Activated T-cell treated with anti-CD3 and anti-CD28 coated beads, Interleukin-2, amount 50 U/mL, for 1 hour (primary cell): ENCODE measurements at regions not wholly inside any gene's neighbourhood (a gene's known extent, or its start where the extent isn't known, plus 50 kb on each side); places are given as distances from the start of the nearest gene placed in this dataset.
"Not testable (repeated sequence)": the region's sequence is repeated elsewhere in the genome, so short reads cannot be mapped to it uniquely, and the experiment has no call there.

ENCODE experiments used
- DNase-seq: peaks from one replicate; pipeline ENCODE4 v3.0.0-alpha.2; 2020

DNA sequence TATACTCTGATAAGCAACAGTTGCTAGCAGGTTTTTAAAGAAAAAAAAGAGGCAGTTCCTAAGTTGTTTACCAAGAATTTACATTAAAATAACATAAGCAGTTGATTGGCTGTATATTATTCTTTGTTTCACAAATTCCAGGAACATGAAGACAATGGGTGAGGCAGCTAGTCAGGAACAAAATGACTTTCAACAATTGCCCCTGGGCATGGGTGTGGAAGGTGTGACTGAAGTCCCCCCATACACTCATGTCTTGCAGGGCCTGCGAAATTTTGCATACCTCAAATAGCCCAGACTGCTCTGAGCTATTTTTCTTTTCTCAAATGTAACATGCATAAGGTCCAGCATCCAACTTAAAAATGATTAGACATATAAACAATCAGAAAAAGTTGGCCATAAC, 267.2 kb upstream of the DIO3 start:
- DNase-seq = no peak

DNA sequence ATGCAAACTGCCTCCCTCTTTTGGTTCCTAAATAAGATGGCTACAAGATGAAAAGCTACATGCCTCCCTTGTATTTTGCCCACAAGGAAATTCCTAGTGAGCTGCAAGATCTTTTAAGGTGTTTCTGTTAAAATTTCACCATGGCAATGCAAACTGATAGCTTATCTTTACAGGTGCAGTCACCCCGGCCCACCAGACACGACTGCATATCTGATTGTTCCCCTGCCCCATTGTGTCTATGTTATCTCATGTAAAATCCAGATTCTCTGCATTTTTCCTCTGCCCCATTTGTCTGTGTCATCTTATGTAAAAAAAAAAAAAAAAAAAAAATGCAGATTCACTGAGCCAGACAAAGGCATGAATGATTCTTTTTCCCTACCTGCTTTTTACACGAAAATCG, 261.5 kb upstream of the DIO3 start:
- not testable (repeated sequence) for DNase-seq

DNA sequence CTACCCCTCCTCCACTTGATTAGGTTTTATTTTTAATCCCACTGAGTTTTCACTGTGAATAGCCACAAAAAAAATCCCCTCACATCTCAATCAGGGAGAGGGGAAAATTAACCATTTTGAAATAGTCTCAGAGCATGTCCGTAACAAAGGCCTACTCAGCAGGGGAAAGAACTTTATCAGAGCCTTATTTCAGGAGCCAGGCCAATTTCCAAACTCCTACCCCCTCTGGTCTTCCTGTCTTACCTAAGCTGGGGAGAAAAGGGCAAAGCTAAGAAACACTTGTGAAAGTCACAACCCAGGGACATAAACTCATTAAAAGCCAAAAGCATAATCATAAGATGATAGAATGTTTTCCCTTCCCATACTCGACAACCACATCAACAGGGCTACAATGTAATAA, 260.3 kb upstream of the DIO3 start:
- DNase-seq = no peak

DNA sequence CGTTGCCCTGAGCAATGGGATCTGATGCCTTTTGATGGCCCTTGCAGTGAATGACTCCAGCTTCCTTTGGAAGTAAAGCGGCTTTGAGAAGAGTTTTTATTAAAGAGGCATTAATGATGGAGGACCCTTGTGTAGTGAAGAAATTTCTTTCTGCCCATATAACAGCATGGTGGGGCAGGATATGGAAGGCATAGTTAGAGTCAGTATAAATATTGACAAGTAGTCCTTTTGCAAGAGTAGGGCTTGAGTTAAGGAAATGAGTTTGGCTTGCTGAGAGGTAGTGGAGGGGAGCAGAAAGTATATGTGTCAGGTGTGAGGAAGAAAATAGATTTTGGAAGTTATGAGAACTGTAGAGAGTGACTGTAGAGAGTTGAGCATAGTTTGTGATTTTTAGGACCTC, 254.1 kb upstream of the DIO3 start:
- not testable (repeated sequence) for DNase-seq

DNA sequence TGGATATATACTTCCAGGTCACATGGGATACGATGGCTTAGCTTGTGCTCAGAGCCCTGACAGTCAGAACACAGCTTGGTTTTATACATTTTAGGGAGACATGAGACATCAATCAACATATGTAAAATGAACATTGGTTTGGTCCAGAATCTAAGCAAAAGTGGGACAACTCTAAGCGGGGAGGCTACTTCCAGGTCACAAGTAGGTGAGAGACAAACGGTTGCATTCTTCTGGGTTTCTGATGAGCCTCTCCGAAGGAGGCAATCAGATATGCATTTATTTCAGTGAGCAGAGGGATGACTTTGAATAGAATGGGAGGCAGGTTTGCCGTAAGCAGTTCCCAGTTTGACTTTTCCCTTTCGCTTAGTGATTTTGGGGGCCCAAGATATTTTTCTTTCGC, 250.1 kb upstream of the DIO3 start:
- not testable (repeated sequence) for DNase-seq

DNA sequence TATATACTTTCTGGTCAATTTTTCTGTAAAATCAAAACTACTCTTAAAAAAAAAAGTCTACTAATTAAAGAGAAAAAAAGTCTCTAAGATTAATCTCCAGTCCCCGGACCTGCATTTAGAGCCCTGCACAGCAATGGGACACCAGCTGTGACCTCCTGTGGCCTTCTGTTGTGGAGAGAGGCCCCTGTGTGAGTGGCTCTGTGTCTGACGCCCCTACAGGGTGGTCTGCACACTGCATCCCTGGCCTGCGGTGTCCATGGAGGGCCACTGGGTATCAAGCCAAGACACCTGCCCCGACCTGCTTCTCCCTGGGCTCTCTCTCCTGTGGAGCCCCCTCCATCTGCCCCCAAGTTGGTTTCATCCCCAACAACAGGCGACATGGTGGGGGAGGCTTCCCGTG, 248.0 kb upstream of the DIO3 start:
- DNase-seq = no peak

DNA sequence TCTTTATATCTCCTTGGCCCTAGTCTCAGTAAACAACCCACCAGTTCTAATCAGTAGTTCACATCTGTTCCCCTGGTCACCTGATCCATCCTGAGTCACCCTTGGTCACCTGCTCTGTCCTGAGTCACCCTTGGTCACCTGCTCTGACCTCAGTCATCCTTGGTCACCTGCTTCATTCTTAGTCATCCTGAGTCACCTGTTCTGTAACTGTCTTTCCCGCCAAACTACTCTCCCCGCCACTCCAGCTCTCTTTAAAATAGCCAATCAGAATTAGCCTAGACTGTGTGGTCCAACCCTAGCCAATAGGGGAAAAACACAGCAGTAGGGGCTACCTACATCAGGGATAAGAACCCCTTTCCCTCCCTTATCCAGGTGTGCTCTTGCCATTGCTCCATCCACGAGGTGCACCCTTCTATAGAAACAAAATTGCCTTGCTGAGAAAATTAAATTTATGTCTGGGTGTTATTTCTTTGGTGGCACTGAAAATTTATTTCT, 245.4 kb upstream of the DIO3 start:
- DNase-seq = no peak

DNA sequence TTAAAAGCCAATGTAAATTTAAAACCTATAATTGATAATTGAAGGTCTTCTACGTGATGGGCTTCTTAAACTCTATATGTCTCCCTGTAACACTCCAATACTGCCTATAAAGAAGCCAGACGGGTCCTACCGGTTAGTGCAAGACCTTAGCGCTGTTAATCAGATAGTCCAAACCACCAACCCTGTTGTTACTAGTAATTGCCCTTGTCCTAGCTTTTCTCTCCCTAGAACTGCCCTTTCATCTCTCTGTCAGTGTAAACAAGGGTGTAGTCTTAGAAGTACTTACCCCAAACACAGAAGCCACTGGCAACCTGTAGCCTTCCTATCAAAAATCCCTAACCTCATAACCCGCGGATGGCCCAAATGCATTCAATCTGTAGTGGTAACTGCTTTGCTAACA, 243.0 kb upstream of the DIO3 start:
- DNase-seq = no peak

DNA sequence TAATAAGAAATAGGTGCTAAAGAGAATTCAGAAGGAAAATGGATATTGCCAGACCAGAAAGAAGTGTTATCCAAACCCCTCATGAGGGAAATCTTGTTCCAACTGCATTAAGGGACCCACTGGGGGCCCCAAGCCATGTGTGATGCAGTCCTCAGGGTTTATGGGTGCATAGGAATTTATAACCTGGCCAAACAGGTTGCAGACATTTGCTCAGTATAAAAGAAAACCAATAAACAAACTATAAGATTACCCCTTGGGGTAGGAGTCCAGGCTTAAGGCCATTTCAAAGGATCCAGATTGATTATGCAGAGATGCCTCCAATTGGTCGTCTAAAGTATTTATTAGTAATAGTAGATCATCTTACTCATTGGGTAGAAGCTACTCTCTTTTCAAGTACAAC, 240.9 kb upstream of the DIO3 start:
- no peak for DNase-seq

DNA sequence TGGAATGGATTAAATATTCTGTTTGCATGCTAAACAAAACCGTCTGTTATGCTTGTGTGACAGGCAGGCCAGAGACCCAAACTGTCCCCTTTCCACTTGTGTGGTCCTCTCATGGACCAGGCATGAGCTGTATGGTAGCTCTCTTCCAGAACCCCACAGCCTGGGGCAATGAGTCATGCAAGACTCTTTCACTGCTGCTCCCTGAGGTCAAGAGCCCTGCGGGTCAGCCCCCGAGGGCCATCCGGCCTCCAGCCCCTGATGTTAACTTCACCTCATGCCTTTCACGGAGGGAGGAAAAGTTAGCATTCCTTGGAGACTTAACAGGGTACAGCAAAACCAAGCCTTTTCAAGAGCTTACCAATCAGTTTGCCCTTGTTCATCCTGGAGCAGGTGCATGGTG, 239.1 kb upstream of the DIO3 start:
- no peak for DNase-seq

DNA sequence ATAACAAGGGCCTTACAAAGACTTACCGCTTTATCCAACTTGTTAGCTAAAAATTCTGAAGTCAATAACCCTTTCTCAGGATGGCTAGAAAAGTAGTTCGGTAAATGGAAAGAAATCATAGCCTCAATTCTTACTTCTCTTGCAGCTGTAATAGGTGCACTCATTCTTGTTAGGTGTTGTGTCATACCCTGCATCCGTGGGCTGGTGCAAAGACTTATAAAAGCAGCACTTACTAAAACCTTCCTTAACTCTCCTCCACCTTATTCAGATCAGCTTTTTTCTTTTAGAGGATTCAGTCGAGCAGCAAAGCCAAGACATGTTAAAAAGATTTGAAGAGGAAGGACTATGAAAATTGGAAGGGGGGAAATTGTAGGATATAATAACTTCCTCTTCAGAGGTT, 238.2 kb upstream of the DIO3 start:
- no peak for DNase-seq

DNA sequence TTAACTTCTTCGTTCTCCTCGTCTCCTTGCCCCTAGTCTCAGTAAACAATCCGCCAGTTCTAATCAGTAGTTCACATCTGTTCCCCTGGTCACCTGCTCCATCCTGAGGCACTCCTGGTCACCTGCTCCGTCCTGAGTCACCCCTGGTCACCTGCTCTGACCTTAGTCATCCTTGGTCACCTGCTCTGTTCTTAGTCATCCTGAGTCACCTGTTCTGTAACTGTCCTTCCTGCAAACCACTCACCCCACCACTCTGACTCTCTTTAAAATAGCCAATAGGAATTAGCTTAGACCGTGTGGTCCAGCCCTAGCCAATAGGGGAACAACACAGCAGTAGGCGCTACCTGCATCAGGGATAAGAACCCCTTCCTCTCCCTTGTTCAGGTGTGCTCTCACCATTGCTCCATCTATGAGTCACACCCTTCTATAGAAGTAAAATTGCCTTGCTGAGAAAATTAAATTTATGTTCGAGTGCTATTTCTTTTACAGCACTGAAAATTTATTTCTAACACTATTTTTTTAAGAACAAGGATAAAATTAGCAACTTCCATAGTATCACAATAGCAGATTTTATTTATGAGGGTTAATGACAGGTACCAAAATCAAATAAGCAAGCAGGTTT, 237.6 kb upstream of the DIO3 start:
- not testable (repeated sequence) for DNase-seq

DNA sequence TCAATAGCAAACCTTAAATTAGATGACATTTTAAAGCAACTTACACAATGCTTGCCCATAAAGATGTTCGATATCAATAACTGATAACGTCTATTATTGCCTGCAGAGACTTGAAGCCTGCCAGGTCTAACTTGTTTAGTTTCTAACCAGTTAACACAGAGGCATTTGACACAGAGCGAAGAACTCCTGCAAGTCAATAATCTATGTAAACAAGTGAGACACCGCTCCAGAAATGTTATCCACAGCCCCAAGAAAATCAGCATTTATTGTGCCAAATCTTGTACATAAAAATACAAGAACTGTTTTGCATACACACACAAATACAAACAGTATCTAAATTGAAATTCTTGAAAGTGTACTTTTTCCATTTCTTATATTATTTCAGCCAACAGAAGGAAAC, 236.0 kb upstream of the DIO3 start:
- no peak for DNase-seq

DNA sequence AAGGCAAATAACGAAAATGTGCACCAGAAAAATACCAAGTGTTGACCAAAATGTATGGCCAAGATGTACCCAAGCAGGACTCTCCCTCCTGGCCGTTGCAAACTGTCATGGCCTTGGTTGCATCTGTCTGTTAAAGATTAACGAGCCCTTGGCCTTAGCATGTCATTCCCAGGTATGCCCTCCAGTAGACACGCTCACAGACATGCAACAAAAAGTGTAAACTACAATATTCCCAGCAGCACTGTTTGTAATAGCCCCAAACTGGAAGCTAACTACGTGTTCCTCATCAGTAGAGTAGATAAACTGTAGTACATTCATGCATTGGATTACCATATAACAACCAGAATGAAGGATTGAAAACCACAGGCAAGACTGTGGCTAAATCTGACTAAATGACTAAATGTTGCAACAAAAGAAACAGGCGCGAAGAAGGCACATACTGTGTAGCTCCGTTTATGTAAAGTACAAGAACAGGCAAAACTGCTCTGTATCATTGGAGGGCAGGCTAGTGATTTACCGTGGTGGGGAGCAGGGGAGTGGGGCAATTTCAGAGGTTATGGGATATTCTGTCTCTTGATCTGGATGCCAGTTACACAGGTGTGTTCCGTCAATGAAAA, 232.8 kb upstream of the DIO3 start:
- DNase-seq = no peak

DNA sequence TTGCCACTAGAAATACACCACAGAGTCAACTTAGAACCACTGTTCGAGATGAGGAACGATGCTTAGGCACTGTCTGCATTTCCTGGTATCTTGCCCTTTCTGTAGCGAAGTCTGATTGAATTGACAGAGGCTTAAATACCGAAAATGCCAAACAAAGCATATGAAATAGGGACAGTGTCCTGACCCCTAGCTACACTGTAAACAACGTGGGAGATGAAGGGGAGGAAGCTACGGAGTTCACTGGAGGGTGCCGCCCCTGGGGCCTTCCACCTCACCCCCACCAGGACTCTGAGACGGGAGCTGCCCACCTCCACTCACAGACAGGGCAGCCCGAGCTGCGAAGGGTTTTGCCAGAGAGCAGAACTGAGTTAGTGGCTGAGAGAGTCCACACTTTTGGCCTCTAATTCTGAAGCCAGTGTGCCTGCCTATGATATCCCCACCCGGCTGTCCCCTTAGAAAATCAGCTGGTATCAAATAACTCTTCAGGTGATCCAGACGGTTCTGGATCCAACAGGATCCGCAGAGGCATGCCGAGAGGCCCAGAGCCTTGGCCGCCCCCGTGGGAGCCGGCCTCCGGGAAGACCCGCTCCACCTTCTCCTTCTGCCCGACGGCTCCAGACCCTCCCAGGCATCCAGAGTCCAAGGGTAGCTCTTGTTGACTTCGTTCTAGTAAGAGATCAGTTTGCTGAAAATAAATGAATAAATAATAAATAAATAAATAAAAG, 230.7 kb upstream of the DIO3 start:
- DNase-seq = no peak

DNA sequence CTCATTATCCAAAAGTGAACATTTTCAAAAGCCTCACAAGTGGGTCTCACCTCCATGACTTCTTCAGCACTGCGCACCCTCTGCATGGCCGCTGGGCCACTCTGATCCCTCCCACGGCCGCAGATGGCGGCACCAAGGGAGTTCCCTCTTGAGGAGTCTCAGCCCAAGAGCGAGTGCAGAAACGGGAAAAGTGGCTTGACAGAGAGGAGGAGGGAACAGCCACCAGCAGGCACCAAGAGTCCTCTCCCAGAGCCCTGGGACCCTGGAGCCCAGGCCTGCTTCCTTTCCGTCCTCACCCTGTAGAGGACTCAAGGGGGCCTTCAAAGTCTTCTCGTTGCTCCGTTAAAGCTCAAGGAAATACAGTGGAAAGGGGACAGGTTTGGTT, 230.2 kb upstream of the DIO3 start:
- no peak for DNase-seq

DNA sequence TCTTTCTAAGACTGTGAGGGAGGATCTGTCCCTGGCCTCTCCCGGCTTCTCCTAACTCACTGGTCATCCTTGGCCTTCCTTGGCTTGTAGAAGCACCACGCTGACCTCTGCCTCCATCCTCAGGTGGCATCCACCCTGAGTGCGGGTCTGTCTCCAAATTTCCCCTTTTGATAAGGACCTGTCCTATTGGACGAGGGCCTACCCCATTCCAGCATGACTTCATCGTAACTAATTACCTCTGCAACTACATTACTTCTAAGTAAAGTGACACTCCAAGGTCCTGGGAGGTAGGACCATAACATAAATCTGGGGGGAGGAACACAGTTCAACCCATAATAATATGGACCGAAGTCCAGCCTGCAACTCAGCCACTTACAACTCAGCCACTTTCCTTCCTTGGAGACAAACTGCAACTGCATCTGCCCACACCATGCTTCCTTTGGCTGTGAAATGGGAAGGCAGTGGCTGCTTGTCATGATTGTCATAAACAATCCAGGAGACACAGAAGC, 229.6 kb upstream of the DIO3 start:
- DNase-seq = no peak

DNA sequence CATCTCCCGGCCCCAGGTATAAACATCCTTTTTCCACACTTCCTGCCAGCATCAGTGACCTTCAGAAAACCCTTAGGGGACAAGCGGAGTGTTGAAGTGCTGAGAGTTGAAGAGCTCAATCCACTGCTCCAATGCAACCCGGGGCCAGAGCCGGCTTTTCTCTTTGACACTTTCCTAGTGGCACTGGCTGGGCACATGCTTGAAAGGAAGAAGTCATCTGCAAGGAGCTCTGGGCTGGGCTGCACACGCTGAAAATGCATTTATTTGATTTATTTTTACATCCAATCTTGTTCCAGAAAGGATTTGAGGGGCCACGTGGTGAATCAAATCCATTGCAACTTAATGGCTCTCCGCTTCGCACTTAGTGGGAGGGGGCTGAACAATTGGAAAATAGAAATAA, 229.0 kb upstream of the DIO3 start:
- DNase-seq = no peak

DNA sequence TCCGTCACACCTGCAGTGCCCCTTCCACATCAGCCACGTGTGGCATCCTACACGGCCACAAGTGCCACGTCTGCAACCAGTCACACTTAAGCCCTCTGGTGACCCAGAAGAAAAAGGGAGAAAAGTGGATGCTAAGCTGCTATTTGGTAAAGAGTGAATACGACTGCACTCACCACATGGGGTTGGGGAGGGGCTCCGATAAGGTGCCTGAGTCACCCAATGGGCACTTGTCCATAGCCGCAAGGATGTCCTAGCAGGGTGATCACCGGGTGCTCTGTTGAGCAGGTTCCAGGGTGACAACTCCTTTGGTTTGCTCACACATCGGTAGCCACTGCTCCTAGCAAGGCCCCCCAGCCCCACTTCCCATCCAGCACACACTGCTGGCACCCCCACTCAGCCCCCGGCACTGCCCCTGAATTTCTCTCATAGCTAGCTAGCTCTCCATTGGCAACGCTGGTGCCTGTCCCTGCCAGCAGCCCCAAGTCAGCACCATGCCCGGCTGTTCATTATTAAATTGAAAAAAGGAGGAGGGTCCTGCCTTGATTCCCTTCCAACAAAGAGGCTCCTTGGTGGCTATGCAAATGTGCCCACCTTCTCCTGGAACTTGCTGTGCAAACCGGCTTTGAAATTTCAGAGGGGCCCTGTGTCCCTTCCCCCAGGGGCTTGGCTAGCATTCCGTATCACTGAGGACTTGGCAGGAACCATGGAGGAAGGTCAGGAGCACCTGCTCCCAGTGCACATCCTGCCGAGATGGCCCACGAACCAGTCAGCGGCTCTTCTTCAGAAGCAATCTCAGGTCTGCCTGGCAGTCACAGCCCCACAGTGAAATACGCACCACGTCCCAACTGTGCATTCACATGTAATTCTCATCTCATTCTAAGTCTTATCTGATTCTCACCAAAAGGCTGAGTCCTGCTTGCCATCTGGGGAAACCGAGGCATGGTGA, 227.7 kb upstream of the DIO3 start:
- DNase-seq = no peak

DNA sequence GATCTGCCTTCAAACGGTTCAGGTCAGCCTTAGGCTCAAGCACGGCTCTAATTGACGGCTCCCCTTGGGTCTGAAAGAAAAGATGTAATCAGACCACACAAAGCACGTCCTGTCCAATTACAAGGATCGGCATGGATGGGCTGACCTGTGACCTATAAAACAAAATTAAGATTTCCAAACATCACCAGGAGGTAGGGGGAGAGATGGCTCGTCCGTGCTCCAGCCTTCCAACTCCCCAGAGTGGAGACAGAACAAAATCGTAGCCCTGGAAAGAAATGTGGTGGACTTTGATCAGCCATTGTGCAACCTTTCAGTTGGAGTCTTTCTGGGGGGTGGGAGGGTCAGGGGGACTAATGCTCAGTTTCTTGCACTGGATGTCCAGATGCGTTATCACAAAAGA, 226.6 kb upstream of the DIO3 start:
- DNase-seq = no peak

DNA sequence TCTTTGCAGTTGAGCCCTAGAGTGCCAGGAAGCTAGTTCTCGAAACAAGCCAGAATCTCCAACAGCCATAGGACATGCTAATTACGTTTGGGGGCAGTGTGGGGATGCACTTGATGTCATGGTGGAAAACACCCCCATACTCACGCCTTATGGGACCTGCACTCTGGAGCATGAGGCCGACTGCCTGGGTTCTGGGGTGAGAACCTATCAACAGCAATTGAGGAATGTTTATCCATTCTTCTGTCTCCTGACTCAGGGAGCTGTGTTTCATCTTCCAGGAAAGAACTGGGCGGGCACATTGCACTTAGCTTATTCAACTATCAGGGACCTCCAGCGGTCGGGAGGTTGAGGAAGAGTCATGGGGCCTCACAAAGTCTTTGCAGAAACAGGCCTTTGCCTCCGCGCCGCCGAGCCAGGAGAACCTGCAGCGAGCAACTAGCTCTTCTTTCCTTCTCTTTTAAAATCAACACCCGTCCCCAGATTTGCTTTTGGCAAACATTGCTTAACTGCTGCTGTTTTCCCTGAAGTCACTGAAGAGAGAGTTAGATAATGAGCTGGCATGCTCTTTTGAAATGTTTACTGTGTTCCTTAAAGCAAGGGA, 226.1 kb upstream of the DIO3 start:
- DNase-seq = no peak

DNA sequence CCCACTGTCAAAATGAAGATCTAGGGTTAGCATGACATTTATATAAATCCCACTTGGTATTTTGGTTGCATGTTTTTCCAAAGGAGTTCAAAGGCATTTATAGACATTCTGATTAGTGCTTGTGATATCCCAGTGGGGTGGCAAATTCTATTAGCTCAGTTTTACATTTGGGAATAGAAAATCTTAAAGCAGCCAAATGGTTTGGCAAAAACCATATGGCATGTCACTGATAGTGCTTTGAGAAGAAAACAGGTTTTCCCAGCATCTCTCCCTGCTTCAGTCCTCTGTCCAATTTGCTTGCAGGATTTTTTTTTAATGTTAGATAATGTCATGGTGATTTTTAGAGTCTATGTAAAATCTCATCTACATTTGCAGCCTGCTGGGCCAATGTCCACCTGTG, 225.1 kb upstream of the DIO3 start:
- DNase-seq = no peak

DNA sequence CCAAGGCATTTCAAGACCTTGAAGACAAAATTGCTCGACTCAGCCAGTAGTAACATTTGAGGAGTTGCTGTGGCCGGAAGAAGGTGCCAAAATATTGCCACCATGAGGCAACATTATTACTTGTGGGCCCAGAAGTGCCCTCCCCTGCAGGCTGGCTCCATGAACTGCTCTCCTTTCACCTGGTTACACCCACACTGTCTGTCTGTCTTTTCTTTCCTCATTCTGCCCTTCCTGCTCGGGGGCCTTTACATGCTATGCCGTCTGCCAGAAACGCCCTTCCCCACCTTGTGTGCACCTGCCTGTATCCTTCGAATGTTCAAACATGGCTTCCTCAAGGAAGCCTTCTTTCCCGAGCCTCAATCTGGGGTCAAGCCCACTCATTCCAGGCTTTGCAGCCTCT, 224.2 kb upstream of the DIO3 start:
- no peak for DNase-seq
